Gastrocnemius medialis (tissue), 4 donors: ENCODE measurements at regions not wholly inside any gene's neighbourhood (a gene's known extent, or its start where the extent isn't known, plus 50 kb on each side); places are given as distances from the start of the nearest gene placed in this dataset.

Source experiments
- ATAC-seq, 2 donors: fragments of 150-250 bp; one replicate each; pipeline ENCODE4 v1.9.1; 2016
- DNase-seq, 2 donors: peaks; one replicate each; pipeline ENCODE4 v3.0.0-alpha.2; 2019
- H3K27ac ChIP-seq, 4 donors: fragments of 200-600 bp; sonication (generic); 1 replicate in 1 of 4; 2 replicates in 3 of 4; pipeline ENCODE4 v1.5.1; 2016 to 2018; ENCODE audit warnings: mild to moderate bottlenecking in 2 of 4, moderate library complexity in 1 of 4
- H3K27me3 ChIP-seq, 3 donors: fragments of 200-600 bp; sonication (generic) in 2 of 3; 1 replicate in 1 of 3; 2 replicates in 2 of 3; pipeline versions ENCODE4 v1.5.1 to v1.6.0; 2016 to 2019; ENCODE audit warnings: mild to moderate bottlenecking in 1 of 3, moderate library complexity in 1 of 3
- H3K36me3 ChIP-seq, 2 donors: fragments of 200-600 bp; sonication (generic) in 1 of 2; one replicate each; pipeline ENCODE4 v1.5.1; 2017 to 2018
- H3K4me1 ChIP-seq, 2 donors: fragments of 200-600 bp; sonication (generic) in 1 of 2; one replicate each; pipeline ENCODE4 v1.5.1; 2016 to 2017; ENCODE audit warnings: mild to moderate bottlenecking in 2 of 2
- H3K4me3 ChIP-seq, 4 donors: fragments of 200-600 bp; sonication (generic) in 3 of 4; 1 replicate in 1 of 4; 2 replicates in 3 of 4; pipeline ENCODE4 v1.5.1; 2016 to 2019; ENCODE audit warnings: mild to moderate bottlenecking in 2 of 4
- H3K9me3 ChIP-seq, 3 donors: fragments of 200-600 bp; sonication (generic) in 2 of 3; 1 replicate in 1 of 3; 2 replicates in 2 of 3; pipeline ENCODE4 v1.5.1; 2016 to 2019
- CTCF ChIP-seq, 5 experiments: fragments of 450-650 bp in 3 of 5; fragments of 200-600 bp in 2 of 5; sonication (generic) in 2 of 5; IDR thresholded peaks in 4 of 5; conservative IDR thresholded peaks in 1 of 5; 1 replicate in 4 of 5; 2 replicates in 1 of 5; pipeline ENCODE4 v1.5.1; 2016 to 2019; ENCODE audit warnings: antibody characterized with exemption in 5 of 5, mild to moderate bottlenecking in 3 of 5, moderate library complexity in 3 of 5
- POLR2A ChIP-seq, 2 donors: fragments of 450-650 bp; IDR thresholded peaks; one replicate each; pipeline ENCODE4 v1.6.1; 2017; ENCODE audit warnings: antibody characterized with exemption in 2 of 2, mild to moderate bottlenecking in 2 of 2, moderate library complexity in 2 of 2
- in situ Hi-C, 4 donors: fragments of 200-750 bp; cut with MboI; loops; one replicate each; pipeline versions ENCODE4 v1.15.0 to v1.8.0; 2017; ENCODE audit warnings: low sequenced_read_pairs in 4 of 4
- intact Hi-C: fragments of 100-400 bp; cut with DNase I; formaldehyde crosslinking; loops from one replicate; pipeline ENCODE4 v1.15.1; 2023; ENCODE audit warnings: low total_unique reads

- Histone ChIP-seq H3K27me3 (no peaks in the 10 kb centered on the region), H3K4me3 (no peak overlapping the region), H3K36me3 (no peaks in the 10 kb centered on the region), H3K27ac (peak overlapping the region; percentile 74 to 91 (median 84)), H3K4me1 (peaks cover 21 to 39% of the 10 kb centered on the region in 2 donors), H3K9me3 (no peaks in the 10 kb centered on the region)
- in situ Hi-C loops (loop anchor here in 2 of 4 donors (10.0 to 25.0 kb wide), 2 partner anchors 87 to 100 kb away; no protein-coding TSS in a partner anchor), intact Hi-C loops (no loop called here)
- peak in 1 of 2 donors; percentile 76 for DNase-seq
- peak; percentile 53 to 76 for ATAC-seq
- no peak for TF ChIP-seq POLR2A (IDR thresholded peaks at IDR 0.05)
- no peak for TF ChIP-seq CTCF (IDR thresholded peaks at IDR 0.05 in 4 of 5, conservative IDR thresholded peaks at IDR 0.05 in 1 of 5)
Observed at GRCh38 chr1:234987415-234988154, 141.1 kb downstream of the TOMM20 start.

GRCh38 chr1:234986750-234987414 lies 141.8 kb downstream of the TOMM20 start:
- Histone ChIP-seq H3K4me3 (no peak overlapping the region), H3K27ac (peak overlapping the region; percentile 74 to 91 (median 84)), H3K36me3 (no peaks in the 10 kb centered on the region), H3K27me3 (no peaks in the 10 kb centered on the region), H3K9me3 (no peaks in the 10 kb centered on the region), H3K4me1 (peaks cover 21 to 44% of the 10 kb centered on the region in 2 donors)
- TF ChIP-seq CTCF (IDR thresholded peaks at IDR 0.05 in 4 of 5, conservative IDR thresholded peaks at IDR 0.05 in 1 of 5) (no peak), POLR2A (IDR thresholded peaks at IDR 0.05) (no peak)
- in situ Hi-C loops (loop anchor here in 2 of 4 donors (10.0 to 25.0 kb wide), 2 partner anchors 88 to 100 kb away; no protein-coding TSS in a partner anchor), intact Hi-C loops (no loop called here)
- ATAC-seq (peak; percentile 29 to 35), DNase-seq (no peak)

GRCh38 chr1:234985516-234986294 lies 142.9 kb downstream of the TOMM20 start:
- intact Hi-C loops (no loop called here), in situ Hi-C loops (loop anchor here in 2 of 4 donors (10.0 to 25.0 kb wide), 2 partner anchors 89 to 98 kb away; no protein-coding TSS in a partner anchor)
- ATAC-seq (no peak), DNase-seq (no peak)
- no peak for TF ChIP-seq CTCF (IDR thresholded peaks at IDR 0.05 in 4 of 5, conservative IDR thresholded peaks at IDR 0.05 in 1 of 5)
- no peak for TF ChIP-seq POLR2A (IDR thresholded peaks at IDR 0.05)
- Histone ChIP-seq H3K27me3 (no peaks in the 10 kb centered on the region), H3K4me3 (no peak overlapping the region), H3K4me1 (peaks cover 29 to 55% of the 10 kb centered on the region in 2 donors), H3K36me3 (no peaks in the 10 kb centered on the region), H3K9me3 (no peaks in the 10 kb centered on the region), H3K27ac (peak overlapping the region; percentile 3 to 91 (median 84))

- no peak for ATAC-seq
- Histone ChIP-seq H3K27ac (peak overlapping the region; percentile 32 to 91 (median 84)), H3K4me1 (peaks cover 37 to 62% of the 10 kb centered on the region in 2 donors), H3K27me3 (no peaks in the 10 kb centered on the region), H3K4me3 (no peak overlapping the region), H3K36me3 (no peaks in the 10 kb centered on the region), H3K9me3 (no peaks in the 10 kb centered on the region)
- TF ChIP-seq CTCF (IDR thresholded peaks at IDR 0.05 in 4 of 5, conservative IDR thresholded peaks at IDR 0.05 in 1 of 5) (no peak), POLR2A (IDR thresholded peaks at IDR 0.05) (no peak)
- in situ Hi-C loops: loop anchor here in 2 of 4 donors (10.0 to 25.0 kb wide), 2 partner anchors 90 to 98 kb away; no protein-coding TSS in a partner anchor
- intact Hi-C loops: no loop called here
- DNase-seq: no peak
Observed at GRCh38 chr1:234985007-234985370, 143.6 kb downstream of the TOMM20 start.
